Neural progenitor cell (in vitro differentiated cells): ENCODE measurements at regions not wholly inside any gene's neighbourhood (a gene's known extent, or its start where the extent isn't known, plus 50 kb on each side); places are given as distances from the start of the nearest gene placed in this dataset.

ENCODE experiments used
- DNase-seq: peaks from one replicate; pipeline ENCODE4 v3.0.0-alpha.2; 2016; ENCODE audit warnings: low spot score
- H2AFZ ChIP-seq: fragments of 200-600 bp; sonication (generic); replicated peaks from 2 replicates; pipeline ENCODE4 v1.6.1; 2016; ENCODE audit warnings: antibody characterized with exemption
- H3F3A ChIP-seq: fragments of 200-600 bp; sonication (generic); 2 replicates; pipeline ENCODE4 v1.6.1; 2016; ENCODE audit warnings: antibody characterized with exemption, low read depth
- H3K27ac ChIP-seq: fragments of 200-600 bp; sonication (generic); 2 replicates; pipeline ENCODE4 v1.5.1; 2016; ENCODE audit warnings: mild to moderate bottlenecking
- H3K27me3 ChIP-seq: fragments of 200-600 bp; sonication (generic); 2 replicates; pipeline ENCODE4 v1.6.1; 2016; ENCODE audit warnings: mild to moderate bottlenecking, moderate library complexity
- H3K36me3 ChIP-seq: fragments of 200-600 bp; sonication (generic); 2 replicates; pipeline ENCODE4 v1.5.1; 2016
- H3K4me1 ChIP-seq: fragments of 200-600 bp; sonication (generic); 2 replicates; pipeline ENCODE4 v1.6.1; 2016; ENCODE audit warnings: mixed run types
- H3K4me2 ChIP-seq: fragments of 200-600 bp; sonication (generic); 2 replicates; pipeline ENCODE4 v1.6.1; 2016
- H3K4me3 ChIP-seq: fragments of 200-600 bp; sonication (generic); 2 replicates; pipeline ENCODE4 v1.5.1; 2016
- H3K79me2 ChIP-seq: fragments of 200-600 bp; sonication (generic); 2 replicates; pipeline ENCODE4 v1.6.1; 2016; ENCODE audit warnings: low read depth
- H3K9ac ChIP-seq: fragments of 200-600 bp; sonication (generic); 2 replicates; pipeline ENCODE4 v1.6.1; 2016
- H3K9me3 ChIP-seq: fragments of 200-600 bp; sonication (generic); 2 replicates; pipeline ENCODE4 v1.5.1; 2016; ENCODE audit warnings: low read depth
- H4K20me1 ChIP-seq: fragments of 200-600 bp; sonication (generic); 2 replicates; pipeline ENCODE4 v1.6.1; 2016; ENCODE audit warnings: low read depth
- H3K27ac Mint-ChIP-seq: 3 replicates; pipeline ENCODE4 v1.8.0; 2021; ENCODE audit warnings: mixed read lengths
- H3K27me3 Mint-ChIP-seq: 2 replicates; pipeline ENCODE4 v1.8.0; 2022; ENCODE audit warnings: low read depth, mild to moderate bottlenecking, inconsistent platforms, moderate library complexity, mixed read lengths; ENCODE audit not compliant: insufficient read depth
- H3K36me3 Mint-ChIP-seq: 3 replicates; pipeline ENCODE4 v1.8.0; 2021; ENCODE audit warnings: mixed read lengths
- H3K4me1 Mint-ChIP-seq: 3 replicates; pipeline ENCODE4 v1.8.0; 2021; ENCODE audit warnings: mixed read lengths
- H3K4me3 Mint-ChIP-seq: 3 replicates; pipeline ENCODE4 v1.8.0; 2021; ENCODE audit warnings: mild to moderate bottlenecking, moderate library complexity, mixed read lengths
- H3K9me3 Mint-ChIP-seq: 3 replicates; pipeline ENCODE4 v1.8.0; 2020; ENCODE audit warnings: mixed read lengths
- EZH2 ChIP-seq: fragments of 200-600 bp; sonication (generic); IDR thresholded peaks from 2 replicates; pipeline ENCODE4 v1.6.1; 2017; ENCODE audit warnings: antibody characterized with exemption, mild to moderate bottlenecking, moderate library complexity
- EZH2phosphoT487 ChIP-seq: fragments of 200-600 bp; sonication (generic); IDR thresholded peaks from 2 replicates; pipeline ENCODE4 v1.6.1; 2017; ENCODE audit warnings: antibody characterized with exemption
- TF ChIP-seq, protein P1 (sequence below): fragments of 200-600 bp; sonication (generic); IDR thresholded peaks from 2 replicates; pipeline ENCODE4 v1.5.1; 2017; ENCODE audit warnings: antibody characterized with exemption, mild to moderate bottlenecking

DNA sequence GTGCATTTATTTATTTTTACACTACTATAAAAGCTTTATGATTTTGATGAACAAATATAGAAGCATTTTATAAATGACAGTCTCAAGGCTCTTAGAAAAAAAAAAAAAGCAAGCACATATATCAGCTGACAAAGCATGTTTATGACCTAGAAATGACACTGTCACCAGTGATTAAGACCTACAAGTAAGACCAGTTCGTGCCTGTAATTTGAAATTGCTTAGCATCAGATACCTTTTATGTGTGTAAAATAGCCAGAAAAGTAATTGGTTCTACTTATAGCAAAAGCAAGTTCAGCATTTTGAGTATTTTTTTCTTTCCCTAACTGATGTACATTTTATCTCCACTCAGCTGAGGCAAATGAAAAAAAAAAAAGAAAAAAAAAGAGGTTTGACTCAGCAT lies 808.4 kb downstream of the CDH18 start:
- no peak overlapping the region for H3K27ac ChIP-seq
- no peaks in the 10 kb centered on the region for H3K27me3 Mint-ChIP-seq
- H3K9me3 ChIP-seq, result no peaks in the 10 kb centered on the region
- no peak overlapping the region for H3K4me3 ChIP-seq
- H3F3A ChIP-seq, result no peaks in the 10 kb centered on the region
- H3K79me2 ChIP-seq, result no peaks in the 10 kb centered on the region
- no peak for TF ChIP-seq EZH2
- no peaks in the 10 kb centered on the region for H4K20me1 ChIP-seq
- no peaks in the 10 kb centered on the region for H3K9me3 Mint-ChIP-seq
- no peaks in the 10 kb centered on the region for H3K4me1 ChIP-seq
- no peaks in the 10 kb centered on the region for H3K36me3 Mint-ChIP-seq
- H3K27me3 ChIP-seq, result no peaks in the 10 kb centered on the region
- H3K4me1 Mint-ChIP-seq, result no peaks in the 10 kb centered on the region
- no peak for DNase-seq
- H3K4me3 Mint-ChIP-seq, result no peak overlapping the region
- H2AFZ ChIP-seq, result no peak overlapping the region
- no peak overlapping the region for H3K9ac ChIP-seq
- H3K36me3 ChIP-seq, result no peaks in the 10 kb centered on the region
- H3K4me2 ChIP-seq, result no peak overlapping the region
- no peak overlapping the region for H3K27ac Mint-ChIP-seq

- Histone ChIP-seq H3K4me2 (no peak overlapping the region), H3K4me3 (no peak overlapping the region), H3K4me1 (no peaks in the 10 kb centered on the region), H3K27ac (no peak overlapping the region), H2AFZ (peak overlapping the region; percentile 19), H3K36me3 (no peaks in the 10 kb centered on the region), H3K79me2 (no peaks in the 10 kb centered on the region), H3K9ac (no peak overlapping the region), H3F3A (no peaks in the 10 kb centered on the region), H4K20me1 (no peaks in the 10 kb centered on the region), H3K27me3 (no peaks in the 10 kb centered on the region), H3K9me3 (no peaks in the 10 kb centered on the region)
- H3K9me3 Mint-ChIP-seq, result no peaks in the 10 kb centered on the region
- H3K4me1 Mint-ChIP-seq, result no peaks in the 10 kb centered on the region
- H3K27ac Mint-ChIP-seq, result no peak overlapping the region
- peaks cover 2% of the 10 kb centered on the region for H3K27me3 Mint-ChIP-seq
- TF ChIP-seq, protein P1, sequence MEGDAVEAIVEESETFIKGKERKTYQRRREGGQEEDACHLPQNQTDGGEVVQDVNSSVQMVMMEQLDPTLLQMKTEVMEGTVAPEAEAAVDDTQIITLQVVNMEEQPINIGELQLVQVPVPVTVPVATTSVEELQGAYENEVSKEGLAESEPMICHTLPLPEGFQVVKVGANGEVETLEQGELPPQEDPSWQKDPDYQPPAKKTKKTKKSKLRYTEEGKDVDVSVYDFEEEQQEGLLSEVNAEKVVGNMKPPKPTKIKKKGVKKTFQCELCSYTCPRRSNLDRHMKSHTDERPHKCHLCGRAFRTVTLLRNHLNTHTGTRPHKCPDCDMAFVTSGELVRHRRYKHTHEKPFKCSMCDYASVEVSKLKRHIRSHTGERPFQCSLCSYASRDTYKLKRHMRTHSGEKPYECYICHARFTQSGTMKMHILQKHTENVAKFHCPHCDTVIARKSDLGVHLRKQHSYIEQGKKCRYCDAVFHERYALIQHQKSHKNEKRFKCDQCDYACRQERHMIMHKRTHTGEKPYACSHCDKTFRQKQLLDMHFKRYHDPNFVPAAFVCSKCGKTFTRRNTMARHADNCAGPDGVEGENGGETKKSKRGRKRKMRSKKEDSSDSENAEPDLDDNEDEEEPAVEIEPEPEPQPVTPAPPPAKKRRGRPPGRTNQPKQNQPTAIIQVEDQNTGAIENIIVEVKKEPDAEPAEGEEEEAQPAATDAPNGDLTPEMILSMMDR, result no peak
- TF ChIP-seq EZH2phosphoT487 (no peak), EZH2 (no peak)
- no peaks in the 10 kb centered on the region for H3K36me3 Mint-ChIP-seq
- H3K4me3 Mint-ChIP-seq, result no peak overlapping the region
- no peak for DNase-seq
Observed at GRCh38 chr5:19189176-19189575, 798.8 kb downstream of the CDH18 start.

DNA sequence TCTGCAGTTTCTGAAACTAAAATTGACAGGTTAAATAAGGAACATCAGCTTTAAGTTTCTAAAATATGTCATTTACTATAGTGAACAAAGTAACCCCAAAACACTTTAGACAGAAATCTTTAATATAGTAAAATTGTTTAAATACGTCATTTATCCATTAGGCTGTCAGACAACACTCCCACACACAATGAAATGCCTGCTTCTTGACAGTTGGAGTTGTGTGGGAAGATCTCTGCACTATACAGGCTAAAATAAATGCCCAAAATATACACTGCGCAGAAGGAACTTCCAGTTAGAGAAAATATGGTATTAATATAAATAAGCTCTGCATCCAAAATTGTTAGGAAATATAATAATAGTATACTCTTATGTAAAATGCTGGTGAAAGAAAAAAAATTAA lies 794.4 kb downstream of the CDH18 start:
- no peak overlapping the region for H3K27ac ChIP-seq
- no peak overlapping the region for H3K9ac ChIP-seq
- no peak overlapping the region for H2AFZ ChIP-seq
- no peaks in the 10 kb centered on the region for H3K4me1 ChIP-seq
- no peak for DNase-seq
- no peak overlapping the region for H3K4me2 ChIP-seq
- H3K79me2 ChIP-seq, result no peaks in the 10 kb centered on the region
- TF ChIP-seq, protein P1, result no peak
- TF ChIP-seq EZH2 (no peak), EZH2phosphoT487 (no peak)
- H3F3A ChIP-seq, result no peaks in the 10 kb centered on the region
- H3K4me1 Mint-ChIP-seq, result no peaks in the 10 kb centered on the region
- H3K36me3 Mint-ChIP-seq, result no peaks in the 10 kb centered on the region
- no peaks in the 10 kb centered on the region for H3K9me3 ChIP-seq
- H3K9me3 Mint-ChIP-seq, result no peaks in the 10 kb centered on the region
- H3K4me3 Mint-ChIP-seq, result no peak overlapping the region
- H3K4me3 ChIP-seq, result no peak overlapping the region
- no peaks in the 10 kb centered on the region for H3K36me3 ChIP-seq
- H3K27ac Mint-ChIP-seq, result no peak overlapping the region
- H4K20me1 ChIP-seq, result no peaks in the 10 kb centered on the region
- H3K27me3 Mint-ChIP-seq, result no peaks in the 10 kb centered on the region
- H3K27me3 ChIP-seq, result no peaks in the 10 kb centered on the region

- no peaks in the 10 kb centered on the region for H3K9me3 ChIP-seq
- H3K36me3 ChIP-seq, result no peaks in the 10 kb centered on the region
- Mint-ChIP-seq H3K27me3 (no peaks in the 10 kb centered on the region), H3K4me1 (peaks cover 3% of the 10 kb centered on the region), H3K27ac (no peak overlapping the region), H3K9me3 (no peaks in the 10 kb centered on the region), H3K4me3 (no peak overlapping the region), H3K36me3 (no peaks in the 10 kb centered on the region)
- no peaks in the 10 kb centered on the region for H3K4me1 ChIP-seq
- H3K27me3 ChIP-seq, result no peaks in the 10 kb centered on the region
- no peak overlapping the region for H2AFZ ChIP-seq
- no peak overlapping the region for H3K4me3 ChIP-seq
- H3K79me2 ChIP-seq, result no peaks in the 10 kb centered on the region
- TF ChIP-seq EZH2 (no peak), EZH2phosphoT487 (no peak)
- TF ChIP-seq, protein P1, result no peak
- H3K9ac ChIP-seq, result no peak overlapping the region
- no peak for DNase-seq
- no peaks in the 10 kb centered on the region for H3F3A ChIP-seq
- H3K4me2 ChIP-seq, result no peak overlapping the region
- H3K27ac ChIP-seq, result no peak overlapping the region
- H4K20me1 ChIP-seq, result no peaks in the 10 kb centered on the region
Observed at GRCh38 chr5:19196631-19197030, 791.4 kb downstream of the CDH18 start.
